OCI-LY7 (cell line): ENCODE measurements at regions not wholly inside any gene's neighbourhood (a gene's known extent, or its start where the extent isn't known, plus 50 kb on each side); places are given as distances from the start of the nearest gene placed in this dataset.

Source experiments
- EZH2phosphoT487 ChIP-seq: fragments of 200-600 bp; sonication (generic); IDR thresholded peaks from 2 replicates; pipeline ENCODE4 v1.6.1; 2018; ENCODE audit warnings: low read depth, borderline replicate concordance, mild to moderate bottlenecking, mixed run types, antibody characterized with exemption, low read length, moderate library complexity, mixed read lengths
- TF ChIP-seq, protein P1 (sequence below): fragments of 200-600 bp; sonication (generic); conservative IDR thresholded peaks from 2 replicates; pipeline ENCODE4 v1.5.1; 2014; ENCODE audit warnings: mild to moderate bottlenecking, antibody characterized with exemption, low read length, moderate library complexity, mixed read lengths

DNA sequence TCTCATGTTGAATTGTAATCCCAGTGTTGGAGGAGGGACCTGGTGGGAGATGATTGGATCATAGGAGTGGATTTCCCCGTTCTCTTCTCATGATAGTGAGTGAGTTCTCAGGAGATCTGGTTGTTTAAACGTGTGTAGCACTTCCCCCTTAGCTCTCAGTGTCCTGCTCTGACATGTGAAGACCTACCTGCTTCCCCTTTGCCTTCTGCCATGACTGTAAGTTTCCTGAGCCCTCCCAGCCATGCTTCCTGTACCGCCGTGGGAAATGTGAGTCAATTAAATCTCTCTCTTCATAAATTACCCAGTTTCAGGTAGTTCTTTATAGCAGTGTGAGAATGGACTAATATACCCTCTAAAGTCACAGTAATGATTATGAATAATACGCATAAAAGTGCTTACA is 248.4 kb upstream of the LRRC7 start:
- TF ChIP-seq, protein P1, sequence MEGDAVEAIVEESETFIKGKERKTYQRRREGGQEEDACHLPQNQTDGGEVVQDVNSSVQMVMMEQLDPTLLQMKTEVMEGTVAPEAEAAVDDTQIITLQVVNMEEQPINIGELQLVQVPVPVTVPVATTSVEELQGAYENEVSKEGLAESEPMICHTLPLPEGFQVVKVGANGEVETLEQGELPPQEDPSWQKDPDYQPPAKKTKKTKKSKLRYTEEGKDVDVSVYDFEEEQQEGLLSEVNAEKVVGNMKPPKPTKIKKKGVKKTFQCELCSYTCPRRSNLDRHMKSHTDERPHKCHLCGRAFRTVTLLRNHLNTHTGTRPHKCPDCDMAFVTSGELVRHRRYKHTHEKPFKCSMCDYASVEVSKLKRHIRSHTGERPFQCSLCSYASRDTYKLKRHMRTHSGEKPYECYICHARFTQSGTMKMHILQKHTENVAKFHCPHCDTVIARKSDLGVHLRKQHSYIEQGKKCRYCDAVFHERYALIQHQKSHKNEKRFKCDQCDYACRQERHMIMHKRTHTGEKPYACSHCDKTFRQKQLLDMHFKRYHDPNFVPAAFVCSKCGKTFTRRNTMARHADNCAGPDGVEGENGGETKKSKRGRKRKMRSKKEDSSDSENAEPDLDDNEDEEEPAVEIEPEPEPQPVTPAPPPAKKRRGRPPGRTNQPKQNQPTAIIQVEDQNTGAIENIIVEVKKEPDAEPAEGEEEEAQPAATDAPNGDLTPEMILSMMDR, result no peak
- TF ChIP-seq EZH2phosphoT487, result no peak
